Ovary (tissue), 3 donors: ENCODE measurements at regions not wholly inside any gene's neighbourhood (a gene's known extent, or its start where the extent isn't known, plus 50 kb on each side); places are given as distances from the start of the nearest gene placed in this dataset.

Experiments used
- CTCF ChIP-seq, 3 donors: fragments of 450-650 bp in 2 of 3; fragments of 200-600 bp in 1 of 3; IDR thresholded peaks; one replicate each; pipeline versions ENCODE4 v1.5.1 to v1.8.0; 2016 to 2022; ENCODE audit warnings: antibody characterized with exemption in 3 of 3, mild to moderate bottlenecking in 1 of 3
- EP300 ChIP-seq: sonication (generic); formaldehyde crosslinking; IDR thresholded peaks from one replicate; pipeline ENCODE4 v1.6.1; 2017; ENCODE audit warnings: antibody characterized with exemption
- donor health status: DM: no; HTN: no; CAD: no.

GRCh38 chr15:79212589-79213157, 69.8 kb upstream of the ANKRD34C start:
- no peak for TF ChIP-seq CTCF (IDR thresholded peaks at IDR 0.05)
- TF ChIP-seq EP300 = no peak
